GM18907 (cell line): ENCODE measurements at regions not wholly inside any gene's neighbourhood (a gene's known extent, or its start where the extent isn't known, plus 50 kb on each side); places are given as distances from the start of the nearest gene placed in this dataset.
A peak's percentile ranks its signal among the peaks of the same experiment; 100 is the strongest.
"Not testable (repeated sequence)": the region's sequence is repeated elsewhere in the genome, so short reads cannot be mapped to it uniquely, and the experiment has no call there.

ENCODE experiments used
- ATAC-seq: cut with Tn5 transposase; IDR thresholded peaks from one replicate; pipeline ENCODE4 v1.9.1; 2021; ENCODE audit warnings: mild to moderate bottlenecking, moderate library complexity; ENCODE audit not compliant: unreplicated experiment

DNA sequence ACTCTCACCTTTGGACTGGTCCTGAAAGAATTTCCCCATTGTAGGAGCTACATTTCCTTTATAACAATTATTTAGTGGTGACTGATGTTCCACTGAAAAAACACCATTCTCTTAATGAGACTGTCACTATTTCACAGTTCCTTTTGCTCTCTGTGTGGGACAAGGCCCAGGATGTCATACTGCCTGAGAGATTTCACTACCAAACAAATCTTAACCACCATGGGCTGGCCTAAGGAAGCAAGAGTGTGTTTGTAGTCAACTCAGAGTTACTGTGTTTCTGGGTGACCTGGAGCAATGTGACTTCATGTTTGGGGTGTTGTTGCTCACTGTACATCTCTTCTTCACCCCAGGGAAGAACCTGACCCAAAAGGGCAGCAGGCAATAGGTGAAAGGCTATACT, 50.1 kb upstream of the ZNF608 start:
- ATAC-seq: no peak

- ATAC-seq: no peak
Measured at GRCh38 chr5:124797665-124798087, 51.2 kb upstream of the ZNF608 start.

GRCh38 chr5:124798890-124799289, 52.5 kb upstream of the ZNF608 start:
- no peak for ATAC-seq

DNA sequence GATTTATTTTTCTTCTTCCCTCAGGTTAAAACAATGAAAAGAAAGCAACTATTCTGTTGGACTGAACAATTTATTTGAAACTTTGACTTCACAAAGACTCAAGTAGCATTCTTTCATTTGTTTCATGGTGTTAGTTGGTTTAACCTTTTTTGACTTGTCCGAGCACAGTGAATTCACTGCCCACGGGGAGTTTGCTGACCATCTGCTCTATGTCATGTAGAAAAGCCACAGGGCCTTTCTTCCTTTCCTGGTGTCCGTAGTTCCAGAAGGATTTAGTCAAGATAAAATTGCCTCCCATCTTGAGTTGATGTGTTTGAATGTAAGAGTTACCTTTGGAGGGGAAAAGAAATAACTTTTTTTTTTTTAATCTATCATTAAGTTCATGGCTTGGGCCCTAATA, 55.1 kb upstream of the ZNF608 start:
- ATAC-seq: no peak

DNA sequence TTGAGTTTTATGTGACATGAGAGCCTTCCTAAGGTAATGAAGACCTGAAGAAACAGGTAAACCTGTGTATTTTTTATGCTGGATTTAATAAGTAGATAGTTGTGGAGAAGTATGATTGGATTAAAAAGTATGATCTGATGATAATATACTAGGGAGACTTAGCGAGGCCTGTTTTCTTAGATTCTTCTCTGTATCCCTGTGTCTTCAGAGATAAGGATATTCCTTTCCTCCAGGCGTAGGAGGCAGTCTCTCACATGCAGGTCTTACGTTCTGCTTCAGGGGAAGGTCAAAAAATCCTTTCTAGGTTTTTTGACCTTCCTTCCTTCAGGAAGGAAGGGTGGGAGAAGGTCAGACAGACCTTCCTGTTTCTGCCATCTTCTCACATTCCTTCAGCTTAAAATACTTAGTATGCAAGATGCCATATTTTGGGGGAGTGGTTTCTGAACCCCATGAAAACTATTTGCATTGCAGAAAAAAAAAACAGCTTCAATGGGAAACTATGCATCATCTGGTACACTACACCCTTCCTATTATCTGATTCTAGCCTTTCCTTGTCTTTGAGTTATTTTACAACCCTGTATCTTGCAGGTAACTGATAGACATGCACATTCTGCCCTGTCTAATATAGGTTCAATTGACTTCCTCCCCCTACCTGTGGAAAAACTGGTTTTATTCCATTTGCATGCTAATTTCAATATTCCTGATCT, 57.3 kb upstream of the ZNF608 start:
- ATAC-seq: no peak

GRCh38 chr5:124806026-124806372, 59.6 kb upstream of the ZNF608 start:
- no peak for ATAC-seq

DNA sequence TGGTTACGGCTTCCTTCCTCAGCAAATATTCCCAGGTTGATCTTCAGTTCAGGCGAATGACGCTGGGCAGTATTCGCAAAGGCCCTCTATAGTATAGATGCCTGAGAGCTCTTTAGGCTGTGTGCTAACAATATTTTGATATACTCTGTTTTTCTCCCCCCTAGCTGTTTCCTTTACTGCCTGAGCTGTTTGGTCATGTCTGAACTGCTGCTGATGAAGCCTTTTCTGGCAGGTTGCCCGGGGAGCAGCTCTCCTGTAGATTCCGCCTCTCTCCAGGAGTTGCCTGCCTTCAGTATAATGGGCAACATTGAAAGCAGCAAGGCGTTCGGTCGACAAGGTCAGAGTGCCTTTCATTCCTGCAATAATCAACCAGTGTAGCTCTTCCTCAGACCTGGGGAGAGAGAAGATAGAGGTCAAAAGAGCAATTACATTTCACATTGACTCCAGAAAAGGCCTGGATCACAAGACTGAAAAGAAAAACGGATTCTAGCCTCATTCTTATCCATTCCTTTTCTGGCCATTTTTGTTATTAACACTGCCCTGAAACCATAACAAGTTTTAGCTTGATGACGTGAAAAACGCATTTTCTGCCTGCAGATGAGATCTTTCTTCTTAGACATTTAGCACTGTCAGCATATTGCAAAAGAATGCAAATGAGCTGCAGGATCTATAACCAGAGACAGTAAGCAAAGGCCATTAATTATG, 60.1 kb upstream of the ZNF608 start:
- no peak for ATAC-seq

- no peak for ATAC-seq
Measured at GRCh38 chr5:124808842-124809268, 62.4 kb upstream of the ZNF608 start.

- no peak for ATAC-seq
Measured at GRCh38 chr5:124810396-124811006, 64.1 kb upstream of the ZNF608 start.

- no peak for ATAC-seq
Measured at GRCh38 chr5:124812771-124813358, 66.4 kb upstream of the ZNF608 start.

DNA sequence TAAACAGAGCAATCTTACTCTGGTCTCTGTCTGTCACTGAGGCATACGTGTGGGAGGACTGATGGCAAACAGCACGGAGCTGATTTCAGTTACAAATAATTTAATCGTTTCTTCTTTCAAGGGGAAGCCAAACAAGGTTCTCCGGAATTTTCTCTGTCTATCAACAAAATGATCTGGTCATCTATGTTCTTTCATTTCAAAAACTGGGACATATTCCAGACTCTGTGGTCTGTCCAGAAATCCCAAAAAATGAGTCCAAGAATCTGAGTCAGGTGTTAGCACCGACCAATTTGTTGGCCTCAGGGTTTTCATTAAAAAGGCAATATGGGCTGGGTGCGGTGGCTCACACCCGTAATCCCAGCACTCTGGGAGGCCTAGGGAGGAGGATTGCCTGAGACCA, 69.9 kb upstream of the ZNF608 start:
- ATAC-seq: no peak

DNA sequence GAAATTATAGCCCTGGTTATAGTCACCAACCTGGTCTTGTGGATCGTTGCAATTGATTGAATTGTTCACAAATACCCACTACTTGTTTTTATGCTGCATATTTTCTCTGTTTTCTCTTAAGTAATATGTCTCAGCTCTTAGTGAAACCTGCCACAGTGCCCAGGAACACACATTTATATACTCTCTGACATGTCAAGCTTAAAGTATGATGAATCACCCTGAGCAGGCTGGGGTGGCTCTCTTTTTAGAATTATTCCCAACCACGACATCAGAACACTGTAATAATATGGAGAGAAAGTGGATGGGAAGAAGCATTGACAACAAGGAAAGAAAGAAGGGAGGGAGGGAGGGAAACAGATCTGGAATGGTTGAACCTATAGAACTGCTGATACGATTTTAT, 72.8 kb upstream of the ZNF608 start:
- no peak for ATAC-seq

- no peak for ATAC-seq
Measured at GRCh38 chr5:124822647-124823046, 76.2 kb upstream of the ZNF608 start.

GRCh38 chr5:124823380-124823779, 76.9 kb upstream of the ZNF608 start:
- no peak for ATAC-seq

DNA sequence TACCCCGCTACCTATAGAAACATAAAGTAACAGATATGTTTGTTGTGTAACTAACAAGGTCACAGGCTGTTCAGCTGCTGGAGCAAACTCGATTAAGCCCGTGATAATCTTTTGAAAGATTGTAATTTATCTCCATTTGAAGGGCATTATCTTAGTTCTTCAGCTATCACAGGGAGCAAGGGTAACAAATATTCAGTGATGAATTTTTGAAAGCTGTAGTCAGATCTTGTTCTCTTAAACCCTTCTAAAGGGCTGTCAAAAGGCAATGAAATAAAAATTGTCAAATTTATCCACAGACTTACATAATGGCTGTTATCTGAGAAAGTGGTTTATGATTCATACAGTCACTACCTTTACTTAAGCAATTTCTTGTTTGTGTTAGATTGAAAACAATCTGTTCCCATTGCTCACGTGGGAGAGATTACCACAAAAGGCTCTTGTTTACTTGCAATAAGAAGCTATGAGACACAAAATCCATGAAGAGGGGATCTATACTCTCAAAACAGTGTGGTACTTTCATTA, 78.3 kb upstream of the ZNF608 start:
- no peak for ATAC-seq

DNA sequence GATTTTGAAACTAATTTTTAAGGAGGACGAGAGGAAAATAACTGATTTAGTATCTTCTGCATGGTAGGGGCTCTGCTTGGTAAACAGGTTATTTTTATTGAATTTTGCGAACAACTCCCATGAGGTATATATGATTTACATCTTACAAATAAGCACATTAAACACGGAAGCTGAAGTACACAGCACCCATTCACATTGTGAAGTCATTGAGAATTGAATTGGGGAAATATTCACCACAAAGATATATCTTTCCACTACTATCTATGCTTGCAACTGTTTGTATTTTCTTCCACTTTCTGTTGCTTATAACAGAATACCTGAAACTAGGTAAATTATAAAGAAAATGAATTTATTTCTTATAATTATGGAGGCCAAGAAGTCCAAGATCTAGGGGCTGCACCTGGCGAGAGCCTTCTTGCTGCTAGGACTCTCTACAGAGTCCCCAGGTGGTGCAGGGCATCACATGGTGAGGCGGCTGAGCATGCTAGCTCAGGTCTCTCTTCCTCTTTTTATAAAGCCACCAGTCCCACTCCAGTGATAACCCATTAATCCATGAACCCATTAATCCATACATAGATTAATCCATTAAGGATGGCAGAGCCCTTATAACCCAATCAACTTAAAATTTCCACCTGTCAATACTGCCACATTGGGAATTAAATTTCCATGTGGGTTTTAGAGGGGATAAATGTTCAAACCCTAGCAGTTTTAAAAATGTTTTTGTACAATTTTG, 79.0 kb upstream of the ZNF608 start:
- ATAC-seq: peak; percentile 88

- peak; percentile 20 for ATAC-seq
Measured at GRCh38 chr5:124825983-124826337, 79.5 kb upstream of the ZNF608 start.

- ATAC-seq: no peak
Measured at GRCh38 chr5:124828731-124829234, 82.3 kb upstream of the ZNF608 start.

GRCh38 chr5:124831687-124832240, 85.3 kb upstream of the ZNF608 start:
- ATAC-seq: no peak

DNA sequence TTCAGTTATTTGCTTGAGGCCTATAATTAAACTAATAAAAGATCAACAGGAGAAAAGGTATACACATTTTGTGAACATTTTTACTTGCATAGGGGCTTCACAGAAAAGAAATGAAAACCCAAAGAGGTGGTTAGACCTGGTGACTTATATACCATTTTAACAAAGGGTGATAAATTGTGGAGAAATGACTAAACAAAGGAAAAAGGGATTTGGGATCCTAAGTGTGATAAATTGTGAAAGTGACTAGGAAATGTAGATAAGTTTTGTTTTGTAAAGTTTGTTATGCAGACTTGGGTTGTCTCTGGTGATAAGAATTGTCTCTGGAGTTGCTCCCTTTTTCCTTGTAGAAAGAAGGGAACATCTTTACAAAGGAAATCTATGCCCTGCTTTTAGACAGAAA, 86.1 kb upstream of the ZNF608 start:
- ATAC-seq: no peak

DNA sequence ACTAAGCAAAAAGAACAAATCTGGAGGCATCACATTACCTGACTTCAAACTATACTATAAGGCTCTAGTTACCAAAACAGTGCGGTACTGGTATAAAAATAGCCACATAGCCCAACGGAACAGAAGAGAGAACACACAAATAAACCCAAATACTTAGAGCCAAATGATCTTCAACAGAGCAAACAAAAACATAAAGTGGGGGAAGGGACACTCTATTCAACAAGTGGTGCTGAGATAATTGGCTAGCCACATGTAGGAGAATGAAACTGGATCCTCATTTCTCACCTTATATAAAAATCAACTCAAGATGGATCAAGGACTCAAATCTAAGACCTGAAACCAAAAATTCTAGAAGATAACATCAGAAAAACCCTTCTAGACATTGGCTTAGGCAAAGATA, 89.9 kb upstream of the ZNF608 start:
- not testable (repeated sequence) for ATAC-seq
